ENCODE measurements at regions not wholly inside any gene's neighbourhood (a gene's known extent, or its start where the extent isn't known, plus 50 kb on each side); places are given as distances from the start of the nearest gene placed in this dataset.

- TF ChIP-seq, protein P1, sequence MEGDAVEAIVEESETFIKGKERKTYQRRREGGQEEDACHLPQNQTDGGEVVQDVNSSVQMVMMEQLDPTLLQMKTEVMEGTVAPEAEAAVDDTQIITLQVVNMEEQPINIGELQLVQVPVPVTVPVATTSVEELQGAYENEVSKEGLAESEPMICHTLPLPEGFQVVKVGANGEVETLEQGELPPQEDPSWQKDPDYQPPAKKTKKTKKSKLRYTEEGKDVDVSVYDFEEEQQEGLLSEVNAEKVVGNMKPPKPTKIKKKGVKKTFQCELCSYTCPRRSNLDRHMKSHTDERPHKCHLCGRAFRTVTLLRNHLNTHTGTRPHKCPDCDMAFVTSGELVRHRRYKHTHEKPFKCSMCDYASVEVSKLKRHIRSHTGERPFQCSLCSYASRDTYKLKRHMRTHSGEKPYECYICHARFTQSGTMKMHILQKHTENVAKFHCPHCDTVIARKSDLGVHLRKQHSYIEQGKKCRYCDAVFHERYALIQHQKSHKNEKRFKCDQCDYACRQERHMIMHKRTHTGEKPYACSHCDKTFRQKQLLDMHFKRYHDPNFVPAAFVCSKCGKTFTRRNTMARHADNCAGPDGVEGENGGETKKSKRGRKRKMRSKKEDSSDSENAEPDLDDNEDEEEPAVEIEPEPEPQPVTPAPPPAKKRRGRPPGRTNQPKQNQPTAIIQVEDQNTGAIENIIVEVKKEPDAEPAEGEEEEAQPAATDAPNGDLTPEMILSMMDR (IDR thresholded peaks at IDR 0.05) = no peak
- 96 to 100% (median 96%) methylated on average over 2 of the region's 2 CpGs for WGBS, 4 donors
- intact Hi-C loops (cut with DNase I) = loop anchor here in 2 of 10 donors (5.0 kb wide), 3 partner anchors 44 to 184 kb away; no protein-coding TSS in a partner anchor
- Histone ChIP-seq H3K27me3 (no peaks in the 10 kb centered on the region), H3K36me3 (no peaks in the 10 kb centered on the region), H3K4me1 (peaks cover 0 to 59% (median 35%) of the 10 kb centered on the region in 12 donors), H3K4me3 (no peak overlapping the region), H3K9me3 (peaks cover 0 to 10% (median 0%) of the 10 kb centered on the region in 12 donors), H3K27ac (peak overlapping the region; percentile 58 to 95 (median 73))
- no peak for DNase-seq
- ATAC-seq = no peak
Observed at GRCh38 chr14:50045837-50046236, 70.5 kb downstream of the VCPKMT start.

DNA sequence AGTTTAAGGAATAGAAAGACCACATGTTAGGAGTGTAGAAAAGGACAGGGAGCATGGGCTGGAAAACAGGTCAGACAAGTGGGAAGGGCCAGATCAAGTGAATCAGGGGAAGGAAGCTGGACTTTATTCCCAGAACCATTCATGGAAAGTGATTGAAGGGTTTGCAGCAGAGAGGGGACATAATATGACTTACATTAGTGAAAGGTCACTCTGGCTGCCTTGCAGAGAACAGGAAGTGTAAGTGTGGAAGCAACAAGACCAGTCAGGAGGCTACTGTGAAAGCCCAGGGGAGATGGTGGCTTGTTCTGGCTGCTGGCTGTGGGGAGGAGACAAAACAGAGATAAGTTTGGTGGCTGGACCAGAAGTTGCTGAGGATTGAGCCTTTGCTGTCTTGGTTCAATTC, 69.1 kb downstream of the VCPKMT start:
- Histone ChIP-seq H3K27ac (peak overlapping the region in 11 of 12 donors; percentile 22 to 80 (median 64)), H3K27me3 (no peaks in the 10 kb centered on the region), H3K4me3 (no peak overlapping the region), H3K9me3 (peaks cover 0 to 10% (median 0%) of the 10 kb centered on the region in 12 donors), H3K36me3 (no peaks in the 10 kb centered on the region), H3K4me1 (peaks cover 0 to 49% (median 29%) of the 10 kb centered on the region in 12 donors)
- DNase-seq (peak in 3 of 5 donors; percentile 39 to 55 (median 47)), ATAC-seq (peak; percentile 32 to 78 (median 70))
- no peak for TF ChIP-seq POLR2A (IDR thresholded peaks at IDR 0.05)
- TF ChIP-seq, protein P1 (IDR thresholded peaks at IDR 0.05) = no peak
- intact Hi-C loops (cut with DNase I) = loop anchor here in 2 of 10 donors (5.0 kb wide), 3 partner anchors 45 to 185 kb away; no protein-coding TSS in a partner anchor

DNA sequence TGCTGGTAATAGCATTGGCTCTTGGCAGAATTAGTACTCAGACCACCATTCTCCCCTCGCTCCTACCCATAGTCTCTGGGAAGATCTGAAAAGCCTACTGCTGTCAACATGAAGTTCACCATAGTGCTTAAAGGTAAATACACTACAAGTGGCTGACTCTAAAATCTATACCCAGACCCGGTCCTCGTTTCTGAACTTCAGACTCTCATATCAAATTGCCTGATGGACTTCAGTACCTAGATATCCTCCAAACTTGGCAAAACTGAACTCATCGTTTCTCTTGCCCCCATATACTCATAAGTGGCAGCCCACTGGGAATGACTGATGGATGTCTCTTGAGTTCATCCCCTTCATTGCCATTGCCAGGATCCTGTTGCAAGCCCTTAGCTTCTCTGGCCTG, 67.3 kb downstream of the VCPKMT start:
- TF ChIP-seq, protein P1 (IDR thresholded peaks at IDR 0.05) = no peak
- TF ChIP-seq POLR2A (IDR thresholded peaks at IDR 0.05) = no peak
- ATAC-seq = no peak
- intact Hi-C loops (cut with DNase I) = loop anchor here in 2 of 10 donors (5.0 kb wide), 3 partner anchors 47 to 187 kb away; no protein-coding TSS in a partner anchor
- Histone ChIP-seq H3K9me3 (peaks cover 0 to 10% (median 0%) of the 10 kb centered on the region in 12 donors), H3K4me1 (peaks cover 0 to 37% (median 24%) of the 10 kb centered on the region in 12 donors), H3K36me3 (no peaks in the 10 kb centered on the region), H3K4me3 (no peak overlapping the region), H3K27ac (no peak overlapping the region), H3K27me3 (no peaks in the 10 kb centered on the region)
- no peak for DNase-seq
- 95 to 98% (median 97%) methylated on average over 4 of the region's 4 CpGs for WGBS, 4 donors

DNA sequence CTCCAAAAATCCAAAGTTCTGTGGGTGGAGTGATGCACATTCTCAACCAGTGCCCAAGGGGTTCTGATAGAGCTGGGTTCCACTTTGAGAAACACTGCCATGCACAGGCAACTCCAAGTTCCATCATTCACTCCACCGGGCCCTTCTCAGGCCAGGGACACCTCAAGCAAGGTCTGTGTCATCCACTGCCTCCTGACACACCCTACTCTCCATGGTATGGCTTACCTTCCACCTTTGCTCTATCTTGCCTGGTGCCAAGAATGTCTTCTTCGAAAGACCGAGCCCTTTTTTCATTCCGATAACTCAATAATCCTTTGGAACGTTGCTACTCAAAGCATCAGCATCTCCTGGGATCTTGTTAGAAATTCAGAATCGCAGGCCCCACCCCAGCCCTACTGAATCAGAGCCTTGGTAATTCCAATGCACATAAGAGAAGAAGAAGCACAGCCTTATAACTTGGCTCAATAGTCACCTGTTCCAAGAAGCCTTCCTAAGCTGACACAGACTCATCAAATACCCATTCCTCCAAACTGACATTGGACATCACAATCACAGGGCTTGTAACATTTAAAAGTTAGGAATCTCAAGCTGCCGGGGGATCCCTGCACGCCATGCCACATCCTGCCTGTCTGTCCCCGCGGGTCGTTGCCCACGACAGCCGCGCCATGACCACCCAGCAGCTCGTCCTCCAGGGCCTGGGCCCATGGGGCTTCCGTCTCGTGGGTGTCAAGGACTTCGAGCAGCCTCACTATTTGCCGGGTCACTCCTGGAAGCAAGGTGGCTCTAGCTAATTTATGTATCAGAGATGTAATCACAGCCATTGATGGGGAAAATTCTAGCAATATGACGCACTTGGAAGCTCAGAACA, 66.4 kb downstream of the VCPKMT start:
- WGBS, 4 donors = 96 to 97% (median 96%) methylated on average over 19 to 20 of the region's 20 CpGs

More for the DNA sequence above, 66.4 kb downstream of the VCPKMT start:
- Histone ChIP-seq H3K27me3 (no peaks in the 10 kb centered on the region), H3K27ac (no peak overlapping the region), H3K4me1 (peaks cover 0 to 29% (median 16%) of the 10 kb centered on the region in 12 donors), H3K36me3 (no peaks in the 10 kb centered on the region), H3K4me3 (no peak overlapping the region), H3K9me3 (peaks cover 0 to 10% (median 0%) of the 10 kb centered on the region in 12 donors)
- intact Hi-C loops (cut with DNase I) = loop anchor here in 2 of 10 donors (5.0 kb wide), 3 partner anchors 48 to 188 kb away; no protein-coding TSS in a partner anchor
- DNase-seq (no peak), ATAC-seq (no peak)
- no peak for TF ChIP-seq POLR2A (IDR thresholded peaks at IDR 0.05)
- TF ChIP-seq, protein P1 (IDR thresholded peaks at IDR 0.05) = no peak

All from heart left ventricle (tissue), 16 donors.